HG03135 (cell line): ENCODE measurements at regions not wholly inside any gene's neighbourhood (a gene's known extent, or its start where the extent isn't known, plus 50 kb on each side); places are given as distances from the start of the nearest gene placed in this dataset.
A peak's percentile ranks its signal among the peaks of the same experiment; 100 is the strongest.

Experiments used
- ATAC-seq: cut with Tn5 transposase; IDR thresholded peaks from one replicate; pipeline ENCODE4 v1.9.1; 2021; ENCODE audit warnings: mild to moderate bottlenecking, moderate library complexity; ENCODE audit not compliant: unreplicated experiment

DNA sequence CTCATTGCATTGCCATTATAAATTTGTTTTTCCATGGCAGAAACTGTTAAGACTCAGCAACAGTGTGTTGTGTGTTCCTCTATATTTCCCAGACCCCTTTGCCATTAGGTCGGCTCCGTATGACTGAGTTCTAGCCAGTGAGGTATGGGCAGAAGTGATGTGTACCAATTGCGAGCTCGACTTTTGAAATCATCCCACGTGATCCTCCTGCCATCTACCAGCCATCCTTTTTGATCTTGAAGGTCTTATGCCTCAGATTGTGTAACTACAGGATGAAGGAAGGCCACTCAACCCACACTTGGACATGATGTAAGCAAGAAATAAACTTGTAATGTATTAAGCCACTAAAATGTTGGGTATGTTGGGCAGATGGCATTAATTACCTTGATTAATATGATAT is 562.3 kb downstream of the PDCD6IP start:
- ATAC-seq = no peak

GRCh38 chr3:34361921-34362320 is 563.5 kb downstream of the PDCD6IP start:
- ATAC-seq = peak; percentile 97

GRCh38 chr3:34362910-34363309 is 564.5 kb downstream of the PDCD6IP start:
- no peak for ATAC-seq

DNA sequence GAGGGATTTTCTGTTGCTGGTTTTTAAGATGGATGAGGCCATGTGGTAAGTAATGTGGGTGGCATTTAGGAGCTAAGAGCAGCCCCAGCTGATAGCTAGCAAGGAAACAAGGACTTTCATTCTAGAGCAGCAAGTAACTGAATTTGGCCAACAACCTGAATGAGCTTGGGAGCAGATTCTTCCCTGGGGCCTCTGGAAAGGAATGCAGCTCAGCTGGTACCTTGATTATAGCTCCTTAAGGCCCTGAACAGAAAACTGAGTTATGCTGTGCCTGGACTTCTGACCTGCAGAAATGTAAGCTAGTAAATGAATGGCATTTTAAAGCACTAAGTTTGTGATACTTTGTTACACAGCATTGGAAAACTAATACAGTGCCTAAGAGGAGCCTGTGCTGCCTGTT is 565.5 kb downstream of the PDCD6IP start:
- no peak for ATAC-seq

DNA sequence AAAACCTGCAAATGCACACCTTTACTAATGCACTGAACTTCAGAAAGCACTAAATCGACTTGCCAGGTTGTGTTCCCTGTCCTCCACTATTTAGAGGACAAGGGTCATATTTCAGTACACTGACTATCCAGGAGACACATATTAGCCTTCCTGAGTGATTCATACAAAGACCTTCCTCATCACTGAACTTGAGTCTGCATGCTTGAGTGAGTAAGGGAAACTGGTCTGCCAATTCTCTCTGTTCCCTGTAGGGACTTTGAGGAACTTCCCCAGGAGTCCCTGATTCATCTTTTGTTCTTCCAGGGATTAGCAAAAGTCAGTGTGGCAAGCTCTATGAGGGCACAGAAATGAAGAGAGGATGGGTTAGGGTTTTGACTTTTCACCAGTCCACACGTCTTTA is 565.9 kb downstream of the PDCD6IP start:
- ATAC-seq = no peak

DNA sequence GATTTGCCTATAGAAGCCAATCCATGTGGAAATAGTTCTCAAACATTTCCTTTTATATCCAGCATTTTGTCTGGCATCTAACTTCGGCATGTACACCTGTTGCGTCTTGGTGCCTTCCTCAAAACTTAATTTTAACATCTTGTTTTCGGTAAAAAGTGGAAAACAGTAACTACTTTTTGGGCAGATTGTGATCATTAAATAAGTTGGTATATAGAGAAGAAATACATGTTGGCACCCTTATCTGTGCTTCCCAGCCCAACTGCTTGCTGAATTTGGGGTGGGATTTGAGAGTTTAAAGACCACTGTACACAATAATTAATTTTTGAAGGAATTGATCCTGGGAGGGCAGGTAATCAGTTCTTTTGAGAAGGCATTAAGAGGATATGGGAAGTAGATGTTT is 566.8 kb downstream of the PDCD6IP start:
- no peak for ATAC-seq

- ATAC-seq = no peak
Observed at GRCh38 chr3:34365771-34366170, 567.3 kb downstream of the PDCD6IP start.

DNA sequence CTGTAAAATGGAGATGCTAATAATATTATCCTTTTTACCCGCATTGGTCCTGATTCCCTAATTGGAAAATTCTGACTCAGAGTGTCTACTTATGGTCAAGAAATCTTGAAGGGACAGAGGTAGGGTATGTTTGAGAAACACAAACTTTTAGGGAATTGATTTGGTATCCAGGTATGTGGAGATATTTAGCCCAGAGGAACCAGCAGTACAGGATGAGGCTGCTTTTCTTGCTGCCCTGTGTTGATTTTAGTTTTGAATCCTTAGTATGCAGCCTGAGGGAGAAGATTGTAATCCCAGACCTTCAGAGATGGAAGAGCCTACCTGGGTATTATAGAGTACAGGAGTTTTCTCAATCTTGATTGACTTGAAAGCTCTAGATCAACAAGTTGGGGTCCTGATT is 569.1 kb downstream of the PDCD6IP start:
- ATAC-seq = no peak

GRCh38 chr3:34374521-34374920 is 576.1 kb downstream of the PDCD6IP start:
- no peak for ATAC-seq

- ATAC-seq = no peak
Observed at GRCh38 chr3:34376691-34377090, 578.3 kb downstream of the PDCD6IP start.

GRCh38 chr3:34377961-34378360 is 579.5 kb downstream of the PDCD6IP start:
- ATAC-seq = no peak

GRCh38 chr3:34381243-34381642 is 582.8 kb downstream of the PDCD6IP start:
- no peak for ATAC-seq

- no peak for ATAC-seq
Observed at GRCh38 chr3:34382859-34383258, 584.4 kb downstream of the PDCD6IP start.

DNA sequence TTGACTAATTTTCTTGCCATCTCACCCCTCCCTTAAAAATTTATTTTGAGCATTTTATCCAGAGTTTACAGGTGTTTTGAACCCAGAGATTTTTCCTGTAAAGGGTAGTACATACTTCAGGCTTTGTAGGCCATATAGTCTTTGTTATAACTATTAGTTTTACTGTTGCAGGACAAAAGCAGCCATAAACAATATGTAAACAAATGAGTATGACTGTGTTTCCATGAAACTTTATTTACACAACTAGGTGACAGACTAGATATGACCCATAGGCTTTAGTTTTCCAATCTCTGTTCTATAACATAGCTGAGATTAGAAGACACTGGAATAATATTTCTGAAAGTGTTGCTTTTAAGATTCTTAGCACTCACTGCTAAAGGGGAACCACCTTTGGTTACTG is 587.9 kb downstream of the PDCD6IP start:
- ATAC-seq = no peak

DNA sequence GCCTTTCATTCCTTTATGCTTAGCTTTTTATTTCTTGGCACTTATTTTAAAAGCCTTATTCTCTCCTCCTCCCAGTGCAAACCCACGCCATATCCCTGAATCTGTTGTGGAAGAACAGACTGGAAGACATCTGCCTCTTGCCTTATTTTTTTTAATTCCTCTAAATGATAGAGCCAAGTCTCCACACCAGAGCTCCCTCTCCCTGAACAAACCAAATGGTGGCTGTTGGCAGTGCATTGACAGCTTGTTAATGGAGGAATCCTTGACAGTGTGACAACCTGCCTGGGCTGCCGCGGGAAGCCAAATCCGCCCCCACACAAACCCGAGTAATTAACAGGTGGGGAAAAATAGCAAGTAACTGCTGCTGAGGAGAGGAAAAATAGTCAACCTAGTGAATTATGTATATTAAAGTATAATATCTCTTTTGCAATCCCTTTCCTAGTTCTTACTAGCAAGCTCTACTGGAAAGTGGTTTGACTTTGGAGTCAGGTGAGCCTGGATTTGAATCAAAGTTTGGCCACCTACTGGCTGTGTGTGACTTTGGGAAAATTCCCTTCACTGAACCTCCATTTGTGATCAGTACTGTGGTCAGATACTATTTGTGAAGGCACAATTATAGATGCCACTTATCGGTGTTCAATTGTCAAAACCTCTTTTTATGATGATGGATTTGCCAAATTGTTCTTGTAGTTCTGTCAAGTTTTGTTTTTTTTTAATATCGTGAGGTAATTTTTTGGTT is 589.6 kb downstream of the PDCD6IP start:
- ATAC-seq = no peak

GRCh38 chr3:34388830-34389229 is 590.4 kb downstream of the PDCD6IP start:
- no peak for ATAC-seq

GRCh38 chr3:34394978-34395748 is 596.7 kb downstream of the PDCD6IP start:
- ATAC-seq = no peak

GRCh38 chr3:34396288-34396687 is 597.9 kb downstream of the PDCD6IP start:
- no peak for ATAC-seq

GRCh38 chr3:34396956-34397355 is 598.5 kb downstream of the PDCD6IP start:
- no peak for ATAC-seq

- ATAC-seq = no peak
Observed at GRCh38 chr3:34399401-34399800, 601.0 kb downstream of the PDCD6IP start.

DNA sequence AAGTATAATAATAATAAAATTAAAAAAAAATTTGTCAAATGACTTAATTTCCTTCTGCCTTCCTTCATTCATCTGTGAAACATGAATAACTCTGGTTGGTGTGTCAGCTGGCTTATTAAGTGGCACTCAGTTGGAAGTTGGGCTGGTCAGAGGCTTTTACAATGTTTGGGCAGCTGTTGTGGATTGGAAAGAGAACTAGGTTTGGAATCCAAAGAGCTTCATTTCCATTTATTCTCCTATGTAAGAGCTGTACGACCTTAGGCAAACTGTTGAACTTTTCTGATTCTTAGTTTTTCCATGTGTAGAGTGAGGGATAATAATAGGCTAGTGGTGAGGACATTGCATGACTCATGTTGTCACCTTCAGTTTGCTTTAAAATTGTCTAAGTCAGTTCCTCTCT is 606.7 kb downstream of the PDCD6IP start:
- ATAC-seq = no peak

GRCh38 chr3:34407281-34407680 is 608.9 kb downstream of the PDCD6IP start:
- ATAC-seq = no peak
